ENCODE measurements at regions not wholly inside any gene's neighbourhood (a gene's known extent, or its start where the extent isn't known, plus 50 kb on each side); places are given as distances from the start of the nearest gene placed in this dataset.

DNA sequence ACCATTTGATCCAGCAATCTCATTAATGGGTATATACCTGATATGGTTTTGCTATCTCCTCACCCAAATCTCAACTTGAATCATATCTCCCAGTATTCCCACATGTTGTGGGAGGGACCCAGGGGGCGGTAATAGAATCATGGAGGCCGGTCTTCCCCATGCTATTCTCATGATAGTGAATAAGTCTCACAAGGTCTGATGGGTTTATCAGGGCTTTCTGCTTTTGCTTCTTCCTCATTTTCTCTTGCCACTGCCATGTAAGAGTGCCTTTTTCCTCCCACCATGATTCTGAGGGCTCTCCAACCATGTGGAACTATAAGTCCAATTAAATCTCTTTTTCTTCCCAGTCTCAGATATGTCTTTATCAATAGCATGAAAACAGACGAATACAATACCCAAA lies 74.5 kb upstream of the APC start:
- Histone ChIP-seq H3K4me1 (ENCODE audit: control insufficient read depth, insufficient read depth, low read length) (no peaks in the 10 kb centered on the region), H3K9ac (ENCODE audit: low read length) (no peak overlapping the region), H3K4me3 (ENCODE audit: low read depth, low read length) (no peak overlapping the region)

DNA sequence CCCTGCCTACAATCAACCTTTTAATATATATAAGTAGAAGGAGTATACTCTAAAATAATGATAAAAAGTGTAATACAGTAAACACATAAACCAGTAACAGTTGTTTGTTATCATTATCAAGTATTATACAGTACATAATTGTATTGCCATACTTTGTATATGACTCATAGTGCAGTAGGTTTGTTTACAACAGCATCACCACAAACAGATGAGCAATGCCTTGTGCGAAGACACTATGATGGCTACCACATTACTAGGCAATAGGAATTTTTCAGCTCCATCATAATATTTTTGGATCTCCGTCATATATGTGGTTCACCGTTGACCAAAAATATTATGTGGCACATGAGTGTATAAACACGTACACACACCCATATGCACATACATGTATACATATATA lies 69.7 kb upstream of the APC start:
- Histone ChIP-seq H3K27ac (ENCODE audit: low read depth, low read length) (no peak overlapping the region), H3K27me3 (ENCODE audit: control insufficient read depth, insufficient read depth, low read length) (no peaks in the 10 kb centered on the region), H3K36me3 (ENCODE audit: control insufficient read depth, insufficient read depth, low read length) (no peaks in the 10 kb centered on the region), H3K9me3 (ENCODE audit: control insufficient read depth, insufficient read depth, low read depth, low read length) (no peaks in the 10 kb centered on the region), H3K4me1 (ENCODE audit: control insufficient read depth, insufficient read depth, low read length) (no peaks in the 10 kb centered on the region), H3K9ac (ENCODE audit: low read length) (no peak overlapping the region), H3K4me3 (ENCODE audit: low read depth, low read length) (no peak overlapping the region)

More for the DNA sequence above, 74.5 kb upstream of the APC start:
- Histone ChIP-seq H3K27me3 (ENCODE audit: control insufficient read depth, insufficient read depth, low read length) (no peaks in the 10 kb centered on the region), H3K27ac (ENCODE audit: low read depth, low read length) (no peak overlapping the region), H3K36me3 (ENCODE audit: control insufficient read depth, insufficient read depth, low read length) (no peaks in the 10 kb centered on the region), H3K9me3 (ENCODE audit: control insufficient read depth, insufficient read depth, low read depth, low read length) (0 out of 2 replicates have a peak, but pooled peaks cover 2% of the 10 kb centered on the region)

DNA sequence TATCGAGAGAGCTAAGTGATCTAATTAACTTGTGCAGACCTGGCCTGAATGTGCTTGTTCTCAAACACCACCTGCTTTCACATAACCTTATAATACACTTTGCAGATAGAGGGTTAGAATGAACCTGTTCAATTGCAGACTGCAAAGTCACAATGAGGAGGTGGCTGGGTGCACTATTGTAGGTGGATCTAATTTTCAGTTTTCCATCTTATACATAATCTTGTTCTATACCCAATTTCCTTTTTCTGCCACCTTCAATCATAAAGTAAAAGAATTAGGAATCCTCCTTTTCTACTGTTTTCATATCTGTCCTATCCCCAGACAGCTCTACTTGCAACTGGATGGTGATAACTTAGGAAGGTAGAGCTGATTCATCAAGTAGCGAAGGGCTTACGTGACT lies 68.8 kb upstream of the APC start:
- Histone ChIP-seq H3K4me3 (ENCODE audit: low read depth, low read length) (no peak overlapping the region), H3K9ac (ENCODE audit: low read length) (no peak overlapping the region), H3K27ac (ENCODE audit: low read depth, low read length) (no peak overlapping the region), H3K4me1 (ENCODE audit: control insufficient read depth, insufficient read depth, low read length) (no peaks in the 10 kb centered on the region), H3K9me3 (ENCODE audit: control insufficient read depth, insufficient read depth, low read depth, low read length) (no peaks in the 10 kb centered on the region), H3K36me3 (ENCODE audit: control insufficient read depth, insufficient read depth, low read length) (no peaks in the 10 kb centered on the region), H3K27me3 (ENCODE audit: control insufficient read depth, insufficient read depth, low read length) (no peaks in the 10 kb centered on the region)

DNA sequence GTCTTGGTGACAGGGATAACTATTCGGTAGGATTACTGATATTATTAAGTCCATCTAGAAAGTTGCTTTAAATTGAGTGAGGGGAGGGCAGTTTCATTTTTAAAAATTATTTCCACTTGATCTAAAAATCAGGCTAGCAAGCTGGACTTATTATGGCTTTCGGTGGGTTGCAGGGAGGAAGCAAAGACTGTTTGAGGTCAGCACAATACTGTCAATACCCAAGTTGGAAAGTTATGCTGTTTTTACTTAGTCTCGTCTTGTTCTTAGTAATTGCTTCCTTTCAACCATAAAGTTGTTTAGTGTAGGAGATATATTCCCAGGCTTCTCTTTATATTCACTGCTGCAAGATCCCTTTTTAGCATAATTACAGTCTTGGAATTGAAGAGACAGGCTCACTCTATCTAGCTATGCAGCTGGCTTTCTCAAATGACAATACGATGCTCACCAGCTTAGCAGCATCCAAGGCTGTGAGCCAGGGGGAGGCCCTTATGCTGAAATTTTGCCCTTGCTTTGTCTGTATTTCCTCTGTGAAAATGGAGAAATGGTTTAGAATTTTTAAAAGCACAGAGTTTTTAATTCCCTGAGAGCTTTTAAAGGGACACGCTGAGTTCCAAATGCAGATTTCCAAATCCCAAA lies 68.2 kb upstream of the APC start:
- no peak overlapping the region for H3K9ac ChIP-seq (ENCODE audit: low read length)
- H3K4me1 ChIP-seq (ENCODE audit: control insufficient read depth, insufficient read depth, low read length), result no peaks in the 10 kb centered on the region
- no peaks in the 10 kb centered on the region for H3K9me3 ChIP-seq (ENCODE audit: control insufficient read depth, insufficient read depth, low read depth, low read length)
- no peak overlapping the region for H3K27ac ChIP-seq (ENCODE audit: low read depth, low read length)
- H3K4me3 ChIP-seq (ENCODE audit: low read depth, low read length), result no peak overlapping the region
- H3K27me3 ChIP-seq (ENCODE audit: control insufficient read depth, insufficient read depth, low read length), result no peaks in the 10 kb centered on the region
- H3K36me3 ChIP-seq (ENCODE audit: control insufficient read depth, insufficient read depth, low read length), result no peaks in the 10 kb centered on the region

DNA sequence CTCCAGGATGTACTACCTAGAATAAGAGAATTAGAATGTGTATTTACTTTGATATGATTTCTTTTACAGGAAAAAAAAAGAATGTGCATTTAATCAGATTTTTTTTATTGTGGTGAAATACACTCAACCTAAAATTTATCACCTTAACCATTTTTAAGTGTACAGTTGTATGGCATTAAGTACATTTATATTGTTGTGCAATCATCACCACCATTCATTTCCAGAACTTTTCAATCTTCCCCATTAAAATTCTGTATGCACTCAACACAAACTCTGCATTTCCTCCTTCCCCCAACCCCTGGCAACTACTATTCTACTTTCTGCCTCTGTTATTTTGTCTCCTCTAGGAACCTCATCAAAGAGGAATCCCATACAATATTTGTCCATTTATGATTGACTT lies 66.0 kb upstream of the APC start:
- H3K4me3 ChIP-seq (ENCODE audit: low read depth, low read length), result no peak overlapping the region

DNA sequence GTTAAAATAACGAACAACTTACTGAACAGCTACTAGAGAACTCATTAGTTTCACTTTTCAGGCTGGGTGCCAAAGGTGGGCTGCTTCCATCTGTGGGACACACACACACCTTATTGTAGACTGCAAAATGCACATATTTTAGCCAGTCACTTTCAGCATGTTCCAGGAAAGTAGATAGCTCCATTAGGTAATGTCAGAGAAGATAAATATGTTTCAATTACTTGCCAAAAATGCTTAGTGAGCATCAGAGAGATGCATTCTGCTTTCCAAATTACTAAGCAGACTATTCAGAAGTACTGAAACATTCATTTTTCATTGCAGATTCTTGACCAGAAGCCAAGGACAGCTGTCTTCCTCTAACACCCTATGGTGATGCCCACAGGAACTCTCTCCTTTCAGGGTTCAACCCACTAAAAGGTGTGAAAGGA lies 56.2 kb upstream of the APC start:
- no peaks in the 10 kb centered on the region for H3K4me1 ChIP-seq (ENCODE audit: control insufficient read depth, insufficient read depth, low read length)

More for the DNA sequence above, 66.0 kb upstream of the APC start:
- H3K9me3 ChIP-seq (ENCODE audit: control insufficient read depth, insufficient read depth, low read depth, low read length), result no peaks in the 10 kb centered on the region
- H3K27ac ChIP-seq (ENCODE audit: low read depth, low read length), result no peak overlapping the region
- H3K36me3 ChIP-seq (ENCODE audit: control insufficient read depth, insufficient read depth, low read length), result no peaks in the 10 kb centered on the region
- no peak overlapping the region for H3K9ac ChIP-seq (ENCODE audit: low read length)
- H3K4me1 ChIP-seq (ENCODE audit: control insufficient read depth, insufficient read depth, low read length), result no peaks in the 10 kb centered on the region
- no peaks in the 10 kb centered on the region for H3K27me3 ChIP-seq (ENCODE audit: control insufficient read depth, insufficient read depth, low read length)

DNA sequence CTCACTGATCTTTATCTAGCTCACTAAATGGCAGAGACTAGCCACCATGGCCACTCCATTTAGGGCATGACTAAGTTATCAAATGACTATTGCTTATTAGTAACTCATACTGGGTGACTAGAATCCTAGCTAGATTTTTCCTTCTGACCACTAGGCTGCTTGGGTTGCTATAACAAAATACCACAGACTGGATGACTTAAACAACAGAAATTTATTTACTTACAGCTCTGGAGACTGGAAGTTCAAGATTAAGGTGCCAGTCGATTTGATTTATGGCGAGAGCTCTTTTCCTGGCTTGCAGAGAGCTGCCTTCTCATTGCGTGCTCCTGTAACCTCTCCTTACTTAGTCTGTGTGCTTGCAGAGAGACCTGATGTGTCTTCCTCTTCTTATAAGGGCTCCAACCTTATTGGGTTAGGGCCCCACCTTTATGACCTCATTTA lies 55.0 kb upstream of the APC start:
- no peak overlapping the region for H3K4me3 ChIP-seq (ENCODE audit: low read depth, low read length)
- H3K4me1 ChIP-seq (ENCODE audit: control insufficient read depth, insufficient read depth, low read length), result no peaks in the 10 kb centered on the region
- H3K9me3 ChIP-seq (ENCODE audit: control insufficient read depth, insufficient read depth, low read depth, low read length), result no peaks in the 10 kb centered on the region
- no peaks in the 10 kb centered on the region for H3K36me3 ChIP-seq (ENCODE audit: control insufficient read depth, insufficient read depth, low read length)
- H3K9ac ChIP-seq (ENCODE audit: low read length), result no peak overlapping the region
- H3K27ac ChIP-seq (ENCODE audit: low read depth, low read length), result no peak overlapping the region
- no peaks in the 10 kb centered on the region for H3K27me3 ChIP-seq (ENCODE audit: control insufficient read depth, insufficient read depth, low read length)

More for the DNA sequence above, 56.2 kb upstream of the APC start:
- no peaks in the 10 kb centered on the region for H3K27me3 ChIP-seq (ENCODE audit: control insufficient read depth, insufficient read depth, low read length)
- H3K9ac ChIP-seq (ENCODE audit: low read length), result no peak overlapping the region
- H3K36me3 ChIP-seq (ENCODE audit: control insufficient read depth, insufficient read depth, low read length), result no peaks in the 10 kb centered on the region
- no peaks in the 10 kb centered on the region for H3K9me3 ChIP-seq (ENCODE audit: control insufficient read depth, insufficient read depth, low read depth, low read length)
- H3K27ac ChIP-seq (ENCODE audit: low read depth, low read length), result no peak overlapping the region
- no peak overlapping the region for H3K4me3 ChIP-seq (ENCODE audit: low read depth, low read length)

DNA sequence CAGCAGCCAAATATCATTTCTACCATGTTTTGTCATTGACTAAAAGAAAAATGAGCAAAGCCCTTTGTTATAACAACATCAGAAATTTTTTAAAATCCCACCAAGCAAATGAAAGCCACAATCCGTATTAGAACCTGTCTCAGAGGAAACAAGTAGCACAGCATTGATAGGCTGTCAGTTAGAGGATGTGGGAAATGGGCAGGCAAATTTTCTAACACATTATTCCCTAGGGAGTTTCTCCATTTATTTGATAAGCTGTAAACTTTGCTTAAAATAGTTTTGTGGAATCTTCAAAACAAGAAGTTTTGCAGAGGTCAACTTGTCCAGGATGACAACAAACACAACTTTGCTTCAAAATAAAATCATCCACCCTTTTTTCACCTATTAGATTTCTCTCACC lies 53.6 kb upstream of the APC start:
- H3K36me3 ChIP-seq (ENCODE audit: control insufficient read depth, insufficient read depth, low read length), result no peaks in the 10 kb centered on the region
- H3K9me3 ChIP-seq (ENCODE audit: control insufficient read depth, insufficient read depth, low read depth, low read length), result no peaks in the 10 kb centered on the region
- H3K4me1 ChIP-seq (ENCODE audit: control insufficient read depth, insufficient read depth, low read length), result no peaks in the 10 kb centered on the region
- no peak overlapping the region for H3K4me3 ChIP-seq (ENCODE audit: low read depth, low read length)
- no peak overlapping the region for H3K9ac ChIP-seq (ENCODE audit: low read length)
- no peaks in the 10 kb centered on the region for H3K27me3 ChIP-seq (ENCODE audit: control insufficient read depth, insufficient read depth, low read length)
- H3K27ac ChIP-seq (ENCODE audit: low read depth, low read length), result no peak overlapping the region

DNA sequence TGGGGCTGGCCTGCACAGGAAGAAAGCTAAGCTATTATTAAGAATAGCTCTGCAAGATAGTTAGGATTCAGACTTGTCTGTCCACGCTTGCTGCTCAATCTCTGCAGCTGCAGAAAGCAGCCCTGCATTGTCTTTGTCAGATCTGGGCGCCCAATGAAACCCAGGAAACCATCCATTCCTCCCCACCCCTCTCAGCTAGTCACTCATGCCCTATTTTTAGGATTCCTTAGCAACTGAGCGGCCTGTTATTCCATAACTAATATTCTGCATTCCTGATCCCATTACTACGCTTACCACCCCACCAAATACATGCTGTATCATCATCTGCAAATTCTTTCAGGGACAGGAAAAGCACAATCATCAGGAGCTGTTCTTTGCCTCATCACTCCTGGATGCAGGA lies 52.9 kb upstream of the APC start:
- H3K9me3 ChIP-seq (ENCODE audit: control insufficient read depth, insufficient read depth, low read depth, low read length), result no peaks in the 10 kb centered on the region
- H3K9ac ChIP-seq (ENCODE audit: low read length), result no peak overlapping the region
- H3K36me3 ChIP-seq (ENCODE audit: control insufficient read depth, insufficient read depth, low read length), result no peaks in the 10 kb centered on the region
- H3K4me1 ChIP-seq (ENCODE audit: control insufficient read depth, insufficient read depth, low read length), result no peaks in the 10 kb centered on the region
- no peak overlapping the region for H3K27ac ChIP-seq (ENCODE audit: low read depth, low read length)
- no peak overlapping the region for H3K4me3 ChIP-seq (ENCODE audit: low read depth, low read length)
- no peaks in the 10 kb centered on the region for H3K27me3 ChIP-seq (ENCODE audit: control insufficient read depth, insufficient read depth, low read length)

DNA sequence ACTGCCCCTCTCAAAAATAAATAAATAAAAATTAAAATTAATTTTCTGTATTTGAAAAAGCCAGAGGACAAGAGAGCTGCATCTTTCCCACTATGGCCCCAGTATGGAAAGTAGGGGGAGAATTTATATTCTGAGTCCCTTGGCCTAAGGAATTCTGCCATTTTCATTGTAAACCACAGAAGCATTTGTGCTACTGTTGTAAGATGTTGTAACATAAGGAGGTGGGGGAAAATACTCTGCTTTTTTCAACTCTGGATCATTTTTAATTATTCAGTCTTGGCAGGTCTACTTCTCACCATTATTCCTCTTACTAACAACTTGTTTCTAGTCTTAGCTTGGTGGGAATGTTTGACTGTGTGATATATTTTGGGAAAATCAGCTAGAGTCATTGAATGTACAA lies 52.3 kb upstream of the APC start:
- Histone ChIP-seq H3K36me3 (ENCODE audit: control insufficient read depth, insufficient read depth, low read length) (no peaks in the 10 kb centered on the region), H3K4me3 (ENCODE audit: low read depth, low read length) (no peak overlapping the region), H3K27me3 (ENCODE audit: control insufficient read depth, insufficient read depth, low read length) (no peaks in the 10 kb centered on the region), H3K9me3 (ENCODE audit: control insufficient read depth, insufficient read depth, low read depth, low read length) (no peaks in the 10 kb centered on the region), H3K9ac (ENCODE audit: low read length) (no peak overlapping the region), H3K27ac (ENCODE audit: low read depth, low read length) (no peak overlapping the region), H3K4me1 (ENCODE audit: control insufficient read depth, insufficient read depth, low read length) (no peaks in the 10 kb centered on the region)

DNA sequence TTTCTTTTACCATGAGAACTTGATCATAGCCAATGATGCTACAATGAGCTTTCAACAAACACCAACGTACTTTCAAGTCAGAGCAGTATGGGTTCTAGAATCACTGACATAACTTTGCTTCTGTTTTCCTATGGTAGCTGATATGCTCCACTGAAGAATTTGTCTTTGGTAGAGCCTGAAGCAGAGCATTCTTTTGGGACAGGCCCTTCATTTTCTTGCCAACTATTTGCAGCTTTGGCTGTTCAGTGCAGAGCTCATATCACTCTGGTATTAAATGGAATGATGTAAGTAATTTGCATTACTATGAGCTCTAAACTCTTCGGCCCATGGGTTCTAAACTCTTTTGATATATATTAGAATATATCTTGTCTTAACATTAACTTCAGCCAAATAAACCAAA lies 51.8 kb upstream of the APC start:
- Histone ChIP-seq H3K4me3 (ENCODE audit: low read depth, low read length) (no peak overlapping the region), H3K9me3 (ENCODE audit: control insufficient read depth, insufficient read depth, low read depth, low read length) (no peaks in the 10 kb centered on the region), H3K27me3 (ENCODE audit: control insufficient read depth, insufficient read depth, low read length) (no peaks in the 10 kb centered on the region), H3K4me1 (ENCODE audit: control insufficient read depth, insufficient read depth, low read length) (no peaks in the 10 kb centered on the region), H3K27ac (ENCODE audit: low read depth, low read length) (no peak overlapping the region), H3K36me3 (ENCODE audit: control insufficient read depth, insufficient read depth, low read length) (no peaks in the 10 kb centered on the region), H3K9ac (ENCODE audit: low read length) (no peak overlapping the region)

DNA sequence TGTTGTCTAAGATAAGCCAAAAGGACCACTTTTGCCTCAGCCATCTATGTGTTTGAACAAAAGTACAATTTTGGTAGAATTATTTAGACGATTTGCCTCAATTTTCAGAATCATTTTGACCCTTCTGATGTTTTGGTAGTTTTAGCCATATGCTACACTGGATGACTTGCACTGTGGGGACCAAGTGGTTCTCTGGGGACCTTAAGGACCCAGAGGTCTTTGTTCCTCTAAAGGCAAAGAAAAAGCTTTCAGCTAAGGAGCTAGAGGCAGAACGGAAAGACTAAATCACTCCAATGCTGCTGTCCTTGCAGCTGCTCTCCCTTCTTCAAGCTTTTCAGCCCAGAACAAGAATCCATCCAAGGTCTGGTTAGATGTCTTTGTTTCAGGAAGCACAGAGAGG lies 51.0 kb upstream of the APC start:
- Histone ChIP-seq H3K36me3 (ENCODE audit: control insufficient read depth, insufficient read depth, low read length) (no peaks in the 10 kb centered on the region), H3K9ac (ENCODE audit: low read length) (no peak overlapping the region), H3K27ac (ENCODE audit: low read depth, low read length) (no peak overlapping the region), H3K4me1 (ENCODE audit: control insufficient read depth, insufficient read depth, low read length) (no peaks in the 10 kb centered on the region), H3K9me3 (ENCODE audit: control insufficient read depth, insufficient read depth, low read depth, low read length) (peaks cover 3% of the 10 kb centered on the region; the same call in 1 of the 2 replicates), H3K4me3 (ENCODE audit: low read depth, low read length) (no peak overlapping the region), H3K27me3 (ENCODE audit: control insufficient read depth, insufficient read depth, low read length) (no peaks in the 10 kb centered on the region)
